Adrenal gland (tissue), 9 donors: ENCODE measurements at regions not wholly inside any gene's neighbourhood (a gene's known extent, or its start where the extent isn't known, plus 50 kb on each side); places are given as distances from the start of the nearest gene placed in this dataset.

Experiments used
- DNase-seq, 7 donors: peaks; one replicate each; pipeline ENCODE4 v3.0.0-alpha.2; 2019 to 2020
- H3K27ac ChIP-seq, 5 donors: fragments of 200-600 bp; sonication (generic) in 4 of 5; 1 replicate in 3 of 5; 2 replicates in 2 of 5; pipeline versions ENCODE4 v1.5.1 to v1.8.0; 2016 to 2020; ENCODE audit warnings: mild to moderate bottlenecking in 1 of 5
- H3K27me3 ChIP-seq: fragments of 200-600 bp; 2 replicates; pipeline ENCODE4 v1.8.0; 2021
- H3K36me3 ChIP-seq, 2 donors: fragments of 200-600 bp; replicated peaks in 1 of 2; 1 replicate in 1 of 2; 2 replicates in 1 of 2; pipeline versions ENCODE4 v1.5.1 to v1.8.0; 2018 to 2022
- H3K4me1 ChIP-seq, 2 donors: fragments of 200-600 bp; replicated peaks in 1 of 2; 1 replicate in 1 of 2; 2 replicates in 1 of 2; pipeline versions ENCODE4 v1.5.1 to v1.8.0; 2018 to 2021
- H3K4me3 ChIP-seq, 4 donors: fragments of 200-600 bp; sonication (generic) in 3 of 4; one replicate each; pipeline ENCODE4 v1.5.1; 2016 to 2018
- H3K9me3 ChIP-seq, 3 donors: fragments of 200-600 bp; sonication (generic) in 1 of 3; replicated peaks in 1 of 3; 1 replicate in 2 of 3; 2 replicates in 1 of 3; pipeline versions ENCODE4 v1.5.1 to v1.8.0; 2016 to 2021
- CTCF ChIP-seq, 6 experiments: fragments of 450-650 bp in 4 of 6; fragments of 200-600 bp in 2 of 6; sonication (generic) in 1 of 6; IDR thresholded peaks; 1 replicate in 5 of 6; 2 replicates in 1 of 6; pipeline versions ENCODE4 v1.5.1 to v1.8.0; 2016 to 2021; ENCODE audit warnings: antibody characterized with exemption in 6 of 6, mild to moderate bottlenecking in 2 of 6, moderate library complexity in 1 of 6
- POLR2A ChIP-seq, 2 donors: fragments of 450-650 bp; IDR thresholded peaks; one replicate each; pipeline ENCODE4 v1.6.1; 2017; ENCODE audit warnings: antibody characterized with exemption in 2 of 2, mild to moderate bottlenecking in 2 of 2, moderate library complexity in 1 of 2
- WGBS, 4 donors: extraction: QIAGEN DNeasy Blood & Tissue Kit in 2 of 4; methylation state at CpG; one replicate each; pipeline versions ENCODE4 v1.1.5 to v1.1.7; 2013 to 2017; 5-methylcytosine and 5-hydroxymethylcytosine counted together
- intact Hi-C, 2 donors: fragments of 100-400 bp; cut with DNase I; formaldehyde crosslinking; loops; one replicate each; pipeline versions ENCODE4 v1.14.1 to v1.15.0; 2022 to 2023
- donor health status: healthy with polysubstance abuse.
- donor health status: Bipolar disorder and iron deficiency.
- donor health status: DM: yes; HTN: yes; CAD: no.
- donor health status: DM: no; HTN: no; CAD: no.
- donor health status: DM: no; HTN: no; CAD: no.

DNA sequence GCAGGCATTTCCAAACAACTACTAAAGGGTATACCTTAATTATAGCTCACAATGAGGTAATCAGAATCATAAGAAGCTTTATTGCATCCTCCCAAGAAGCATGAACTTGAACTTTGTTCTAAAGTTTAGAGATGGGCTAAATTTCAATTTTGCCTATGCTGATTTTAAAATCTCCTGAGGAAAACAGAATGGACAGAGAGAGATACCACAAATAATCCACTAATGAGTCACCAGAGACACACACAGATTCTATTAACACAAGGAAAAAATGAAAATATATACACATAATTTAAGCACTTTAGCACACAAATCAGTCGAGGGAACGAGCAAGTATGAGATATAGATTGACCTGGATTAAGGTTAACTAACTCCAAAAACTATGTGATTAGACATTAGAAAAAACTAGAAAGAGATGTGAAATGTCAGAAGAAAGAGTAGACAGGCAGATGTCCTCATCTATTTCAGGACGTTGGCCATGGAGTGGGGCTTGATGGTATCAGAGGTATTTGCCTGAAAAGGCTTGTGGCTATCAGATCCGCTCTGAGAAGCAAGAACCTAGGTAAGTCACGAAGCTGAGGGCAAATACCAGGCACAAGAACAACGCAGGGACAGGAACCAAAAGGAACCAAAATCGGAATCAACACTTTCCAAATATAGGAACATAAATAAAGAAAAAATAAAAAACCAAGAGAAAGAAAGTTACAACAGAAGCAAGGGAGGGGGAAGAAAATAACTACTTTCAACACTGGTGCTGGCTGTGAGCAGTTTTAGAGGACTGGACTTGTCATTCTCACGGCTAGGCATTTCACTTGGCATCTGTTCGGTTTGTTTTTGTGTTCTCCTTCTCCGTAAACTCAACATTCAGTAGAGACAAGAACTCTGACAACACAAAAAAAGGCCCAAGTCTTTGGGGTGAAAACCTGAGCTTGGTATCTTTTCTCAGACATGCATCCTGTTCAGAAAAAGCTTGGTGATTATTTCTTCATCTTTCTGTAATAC is 294.6 kb upstream of the PUM3 start:
- TF ChIP-seq CTCF (IDR thresholded peaks at IDR 0.05) (no peak), POLR2A (IDR thresholded peaks at IDR 0.05) (no peak)
- Histone ChIP-seq H3K9me3 (no peaks in the 10 kb centered on the region), H3K27ac (no peak overlapping the region), H3K36me3 (no peaks in the 10 kb centered on the region), H3K4me1 (no peaks in the 10 kb centered on the region), H3K27me3 (no peaks in the 10 kb centered on the region), H3K4me3 (no peak overlapping the region)
- intact Hi-C loops = no loop called here
- whole genome bisulfite sequencing, 4 donors = 60 to 67% (median 63%) methylated on average over 10 of the region's 10 CpGs
- DNase-seq = no peak

DNA sequence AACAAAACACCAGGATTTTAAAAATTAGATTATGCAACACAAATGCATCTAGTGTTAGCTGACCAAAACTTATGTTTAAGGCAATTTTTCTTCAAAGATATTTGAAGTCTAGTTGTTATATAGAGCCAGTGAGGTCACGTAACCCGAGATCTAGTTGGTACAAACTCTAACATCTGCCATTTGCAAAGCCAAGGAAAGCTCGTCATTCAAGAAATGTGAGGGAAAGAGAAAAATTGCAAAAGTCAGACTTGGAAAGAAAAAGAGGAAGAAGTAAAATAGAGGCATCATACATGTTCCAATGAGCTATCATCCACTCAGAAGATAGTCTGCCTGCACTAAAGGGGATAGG is 293.4 kb upstream of the PUM3 start:
- no peaks in the 10 kb centered on the region for H3K9me3 ChIP-seq
- H3K4me1 ChIP-seq = no peaks in the 10 kb centered on the region
- H3K36me3 ChIP-seq = no peaks in the 10 kb centered on the region
- no peaks in the 10 kb centered on the region for H3K27me3 ChIP-seq
- WGBS, 4 donors = 51 to 64% (median 57%) methylated on average over 3 of the region's 3 CpGs
- no peak for DNase-seq
- intact Hi-C loops = no loop called here
- no peak overlapping the region for H3K4me3 ChIP-seq
- TF ChIP-seq POLR2A (IDR thresholded peaks at IDR 0.05) = no peak
- no peak for TF ChIP-seq CTCF (IDR thresholded peaks at IDR 0.05)
- H3K27ac ChIP-seq = no peak overlapping the region

DNA sequence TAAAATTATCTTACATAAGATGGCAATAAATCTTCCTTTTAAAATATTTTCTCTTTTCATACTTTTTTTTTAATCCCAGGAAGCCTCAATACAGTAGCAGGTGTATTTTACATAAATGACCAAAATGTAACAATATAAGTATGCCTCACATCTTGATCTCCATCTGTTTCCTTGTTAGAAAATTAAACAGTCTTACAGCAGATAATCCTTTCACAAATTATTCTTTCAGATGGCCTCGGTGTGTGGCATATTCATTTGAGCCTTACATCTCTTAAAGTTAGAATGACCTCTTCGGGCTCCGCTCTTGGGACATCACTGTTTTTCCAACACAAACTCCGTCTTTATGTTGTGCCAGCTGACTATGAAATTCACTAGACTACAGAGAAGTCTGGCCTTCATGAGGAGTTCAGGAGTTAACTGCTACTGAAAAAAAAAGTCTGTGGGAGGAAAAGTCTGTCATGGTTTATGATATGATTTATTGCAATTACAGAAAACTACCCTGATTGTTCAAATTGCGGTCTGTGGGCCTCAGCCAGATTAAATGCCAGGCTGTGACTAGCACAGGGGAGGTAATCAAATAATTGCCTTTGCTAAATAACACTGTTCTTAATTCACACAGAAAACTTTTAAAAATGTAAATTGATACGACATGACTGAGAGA is 292.9 kb upstream of the PUM3 start:
- no peak overlapping the region for H3K4me3 ChIP-seq
- no peaks in the 10 kb centered on the region for H3K4me1 ChIP-seq
- TF ChIP-seq CTCF (IDR thresholded peaks at IDR 0.05) = no peak
- TF ChIP-seq POLR2A (IDR thresholded peaks at IDR 0.05) = no peak
- no peak for DNase-seq
- intact Hi-C loops = no loop called here
- no peaks in the 10 kb centered on the region for H3K27me3 ChIP-seq
- H3K9me3 ChIP-seq = no peaks in the 10 kb centered on the region
- 36 to 53% (median 44%) methylated on average over 6 of the region's 6 CpGs for WGBS, 4 donors
- H3K27ac ChIP-seq = no peak overlapping the region
- no peaks in the 10 kb centered on the region for H3K36me3 ChIP-seq

GRCh38 chr9:3136230-3136629 is 292.3 kb upstream of the PUM3 start:
- no peak overlapping the region for H3K27ac ChIP-seq
- H3K4me1 ChIP-seq = no peaks in the 10 kb centered on the region
- no peaks in the 10 kb centered on the region for H3K9me3 ChIP-seq
- no peaks in the 10 kb centered on the region for H3K36me3 ChIP-seq
- WGBS, 4 donors = 67 to 80% (median 73%) methylated on average over 1 of the region's 1 CpG
- DNase-seq = no peak
- H3K27me3 ChIP-seq = no peaks in the 10 kb centered on the region
- H3K4me3 ChIP-seq = no peak overlapping the region
- TF ChIP-seq CTCF (IDR thresholded peaks at IDR 0.05) = no peak
- TF ChIP-seq POLR2A (IDR thresholded peaks at IDR 0.05) = no peak
- intact Hi-C loops = no loop called here
